HG03108 (cell line): ENCODE measurements at regions not wholly inside any gene's neighbourhood (a gene's known extent, or its start where the extent isn't known, plus 50 kb on each side); places are given as distances from the start of the nearest gene placed in this dataset.

Experiments
- ATAC-seq: cut with Tn5 transposase; IDR thresholded peaks from one replicate; pipeline ENCODE4 v1.9.1; 2021; ENCODE audit warnings: moderate library complexity; ENCODE audit not compliant: unreplicated experiment

GRCh38 chr10:109529258-109529657 is 394.1 kb downstream of the XPNPEP1 start:
- no peak for ATAC-seq

- no peak for ATAC-seq
Observed at GRCh38 chr10:109517748-109518147, 405.6 kb downstream of the XPNPEP1 start.

GRCh38 chr10:109504401-109504800 is 418.9 kb downstream of the XPNPEP1 start:
- ATAC-seq = no peak

- no peak for ATAC-seq
Observed at GRCh38 chr10:109487691-109488090, 435.6 kb downstream of the XPNPEP1 start.

- ATAC-seq = no peak
Observed at GRCh38 chr10:109480836-109481235, 442.5 kb downstream of the XPNPEP1 start.

GRCh38 chr10:109475711-109476421 is 447.4 kb downstream of the XPNPEP1 start:
- ATAC-seq = no peak

GRCh38 chr10:109474812-109475211 is 448.5 kb downstream of the XPNPEP1 start:
- no peak for ATAC-seq

- no peak for ATAC-seq
Observed at GRCh38 chr10:109474261-109474660, 449.1 kb downstream of the XPNPEP1 start.

GRCh38 chr10:109467551-109467950 is 455.8 kb downstream of the XPNPEP1 start:
- ATAC-seq = no peak

- no peak for ATAC-seq
Observed at GRCh38 chr10:109464949-109465348, 458.4 kb downstream of the XPNPEP1 start.

GRCh38 chr10:109457302-109457638 is 466.0 kb downstream of the XPNPEP1 start:
- ATAC-seq = no peak

- no peak for ATAC-seq
Observed at GRCh38 chr10:109456566-109457301, 466.6 kb downstream of the XPNPEP1 start.

- no peak for ATAC-seq
Observed at GRCh38 chr10:109454691-109455090, 468.6 kb downstream of the XPNPEP1 start.

GRCh38 chr10:109451879-109452278 is 471.4 kb downstream of the XPNPEP1 start:
- no peak for ATAC-seq

GRCh38 chr10:109450702-109451101 is 472.6 kb downstream of the XPNPEP1 start:
- no peak for ATAC-seq

GRCh38 chr10:109433434-109433833 is 489.9 kb downstream of the XPNPEP1 start:
- ATAC-seq = no peak

GRCh38 chr10:109432281-109432680 is 491.0 kb downstream of the XPNPEP1 start:
- no peak for ATAC-seq

- ATAC-seq = no peak
Observed at GRCh38 chr10:109430799-109431198, 492.5 kb downstream of the XPNPEP1 start.

- ATAC-seq = no peak
Observed at GRCh38 chr10:109430043-109430760, 493.1 kb downstream of the XPNPEP1 start.

- ATAC-seq = no peak
Observed at GRCh38 chr10:109428775-109429491, 494.4 kb downstream of the XPNPEP1 start.

GRCh38 chr10:109427411-109427810 is 495.9 kb downstream of the XPNPEP1 start:
- no peak for ATAC-seq
